GM12892 (cell line): ENCODE measurements at regions not wholly inside any gene's neighbourhood (a gene's known extent, or its start where the extent isn't known, plus 50 kb on each side); places are given as distances from the start of the nearest gene placed in this dataset.

Experiments
- POLR2A ChIP-seq: IDR thresholded peaks from 2 replicates; pipeline ENCODE4 v1.6.1; 2011; ENCODE audit warnings: low read depth, low read length, control low read depth
- POLR2AphosphoS5 ChIP-seq: IDR thresholded peaks from 2 replicates; pipeline ENCODE4 v1.6.1; 2011; ENCODE audit warnings: low read depth, low read length, control low read depth

GRCh38 chr18:28793901-28794300, 617.0 kb upstream of the CDH2 start:
- TF ChIP-seq POLR2A (no peak), POLR2AphosphoS5 (no peak)
